ENCODE measurements at regions not wholly inside any gene's neighbourhood (a gene's known extent, or its start where the extent isn't known, plus 50 kb on each side); places are given as distances from the start of the nearest gene placed in this dataset.

- Histone ChIP-seq H3K4me1 (replicated peaks; ENCODE audit: insufficient read depth) (no peaks in the 10 kb centered on the region), H3K9me2 (ENCODE audit: insufficient read depth) (no peaks in the 10 kb centered on the region), H3K27ac (no peak overlapping the region), H3K36me3 (ENCODE audit: low read depth) (no peaks in the 10 kb centered on the region), H3K79me2 (ENCODE audit: low read depth) (no peaks in the 10 kb centered on the region), H3K4me2 (no peak overlapping the region), H4K20me1 (ENCODE audit: insufficient read depth) (peaks cover 17% of the 10 kb centered on the region), H3K9me3 (ENCODE audit: insufficient read depth, low read depth) (no peaks in the 10 kb centered on the region), H3K4me3 (no peak overlapping the region), H2AFZ (no peak overlapping the region), H3F3A (ENCODE audit: insufficient read depth, low read depth) (no peaks in the 10 kb centered on the region), H3K27me3 (ENCODE audit: insufficient read depth, low read depth) (no peaks in the 10 kb centered on the region)
- TF ChIP-seq EZH2 (IDR thresholded peaks at IDR 0.05; ENCODE audit: low read depth) = no peak
- TF ChIP-seq CTCF (conservative IDR thresholded peaks at IDR 0.05) = no peak
- CTCF ChIA-PET = no interaction called here
- POLR2A ChIA-PET (ENCODE audit: unreplicated experiment) = no interaction called here
- BruUV-seq (replicated peaks) = no TSS peak
- no peak for DNase-seq
- intact Hi-C loops (cut with micrococcal nuclease; ENCODE audit: unreplicated experiment) = no loop called here
These were observed 103.7 kb downstream of the CTTN start for GRCh38 chr11:70501933-70502540.

GRCh38 chr11:70502677-70503467, 104.5 kb downstream of the CTTN start:
- no TSS peak for BruUV-seq (replicated peaks)
- POLR2A ChIA-PET (ENCODE audit: unreplicated experiment) = no interaction called here
- Histone ChIP-seq H3K36me3 (ENCODE audit: low read depth) (no peaks in the 10 kb centered on the region), H3K27me3 (ENCODE audit: insufficient read depth, low read depth) (no peaks in the 10 kb centered on the region), H3K4me2 (no peak overlapping the region), H4K20me1 (ENCODE audit: insufficient read depth) (peaks cover 17% of the 10 kb centered on the region), H3F3A (ENCODE audit: insufficient read depth, low read depth) (no peaks in the 10 kb centered on the region), H3K79me2 (ENCODE audit: low read depth) (no peaks in the 10 kb centered on the region), H3K27ac (no peak overlapping the region), H3K9me2 (ENCODE audit: insufficient read depth) (no peaks in the 10 kb centered on the region), H3K4me1 (replicated peaks; ENCODE audit: insufficient read depth) (no peaks in the 10 kb centered on the region), H3K4me3 (no peak overlapping the region), H3K9me3 (ENCODE audit: insufficient read depth, low read depth) (no peaks in the 10 kb centered on the region), H2AFZ (no peak overlapping the region)
- CTCF ChIA-PET = no interaction called here
- intact Hi-C loops (cut with micrococcal nuclease; ENCODE audit: unreplicated experiment) = no loop called here
- no peak for DNase-seq
- no peak for TF ChIP-seq CTCF (conservative IDR thresholded peaks at IDR 0.05)
- TF ChIP-seq EZH2 (IDR thresholded peaks at IDR 0.05; ENCODE audit: low read depth) = no peak

DNA sequence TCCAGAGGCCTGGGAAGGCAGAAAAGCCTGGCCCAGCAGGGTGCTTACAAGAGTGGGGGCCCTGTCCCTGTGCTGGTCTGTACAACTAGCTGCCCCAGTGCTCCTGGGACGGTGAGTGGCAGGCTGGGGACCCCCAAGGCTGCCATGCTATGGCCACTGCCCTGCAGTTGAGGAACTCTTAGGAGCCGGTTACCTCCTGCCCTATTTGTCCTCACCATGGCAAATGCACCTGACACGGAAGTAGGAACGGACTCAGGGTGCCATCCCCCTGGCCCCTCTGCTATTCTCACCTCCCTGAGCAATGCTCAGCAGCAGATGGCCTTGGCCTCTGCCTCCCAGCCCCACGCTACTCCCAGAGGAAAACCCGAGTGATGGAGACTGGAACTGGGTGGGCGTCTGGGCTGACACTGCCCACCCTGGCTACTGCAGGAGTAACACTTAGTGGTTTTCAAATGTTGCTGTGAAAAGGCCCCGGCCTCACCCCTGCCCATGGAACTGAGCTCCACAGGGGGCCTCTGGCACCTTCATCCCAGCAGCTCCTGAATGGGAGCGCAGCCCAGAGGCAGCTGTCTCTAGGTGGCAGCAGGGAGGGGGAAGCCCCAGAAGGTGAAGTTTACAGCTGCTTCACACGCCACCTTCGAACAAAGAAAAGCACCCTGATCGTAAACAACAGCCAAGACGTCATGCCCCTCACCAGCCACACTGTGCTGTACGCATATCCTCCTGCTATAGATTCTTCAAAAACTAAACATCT, 105.3 kb downstream of the CTTN start:
- H3K9me3 ChIP-seq (ENCODE audit: insufficient read depth, low read depth) = no peaks in the 10 kb centered on the region
- no peaks in the 10 kb centered on the region for H3K36me3 ChIP-seq (ENCODE audit: low read depth)
- H3K79me2 ChIP-seq (ENCODE audit: low read depth) = no peaks in the 10 kb centered on the region
- H3K27ac ChIP-seq = no peak overlapping the region
- no peak for DNase-seq
- TF ChIP-seq CTCF (conservative IDR thresholded peaks at IDR 0.05) = peak; percentile 46; the same call in 1 of the 2 replicates
- TF ChIP-seq EZH2 (IDR thresholded peaks at IDR 0.05; ENCODE audit: low read depth) = no peak
- no peaks in the 10 kb centered on the region for H3K9me2 ChIP-seq (ENCODE audit: insufficient read depth)
- no peaks in the 10 kb centered on the region for H3K27me3 ChIP-seq (ENCODE audit: insufficient read depth, low read depth)
- H3K4me3 ChIP-seq = no peak overlapping the region
- CTCF ChIA-PET = interaction anchor here (0.6 to 0.8 kb wide), 2 partner anchors 65 to 825 kb away, joined by 4 to 13 read pairs; no protein-coding TSS in a partner anchor
- H2AFZ ChIP-seq = no peak overlapping the region
- POLR2A ChIA-PET (ENCODE audit: unreplicated experiment) = no interaction called here
- BruUV-seq (replicated peaks) = no TSS peak
- H3F3A ChIP-seq (ENCODE audit: insufficient read depth, low read depth) = no peaks in the 10 kb centered on the region
- intact Hi-C loops (cut with micrococcal nuclease; ENCODE audit: unreplicated experiment) = no loop called here
- no peak overlapping the region for H3K4me2 ChIP-seq
- peaks cover 20% of the 10 kb centered on the region for H4K20me1 ChIP-seq (ENCODE audit: insufficient read depth)
- no peaks in the 10 kb centered on the region for H3K4me1 ChIP-seq (replicated peaks; ENCODE audit: insufficient read depth)
